ENCODE measurements at regions not wholly inside any gene's neighbourhood (a gene's known extent, or its start where the extent isn't known, plus 50 kb on each side); places are given as distances from the start of the nearest gene placed in this dataset.

- DNase-seq (ENCODE audit: low spot score), result no peak
Observed at GRCh38 chr2:225137971-225138370, 95.7 kb upstream of the DOCK10 start.

GRCh38 chr2:225136552-225136951 lies 94.3 kb upstream of the DOCK10 start:
- no peak for DNase-seq (ENCODE audit: low spot score)

GRCh38 chr2:225131898-225132297 lies 89.6 kb upstream of the DOCK10 start:
- no peak for DNase-seq (ENCODE audit: low spot score)

GRCh38 chr2:225130093-225130492 lies 87.8 kb upstream of the DOCK10 start:
- no peak for DNase-seq (ENCODE audit: low spot score)

- DNase-seq (ENCODE audit: low spot score), result no peak
Observed at GRCh38 chr2:225124311-225125017, 82.2 kb upstream of the DOCK10 start.

GRCh38 chr2:225122583-225123486 lies 80.6 kb upstream of the DOCK10 start:
- DNase-seq (ENCODE audit: low spot score), result peak; percentile 3

- no peak for DNase-seq (ENCODE audit: low spot score)
Observed at GRCh38 chr2:225122007-225122406, 79.7 kb upstream of the DOCK10 start.

- peak; percentile 3 for DNase-seq (ENCODE audit: low spot score)
Observed at GRCh38 chr2:225120186-225120585, 77.9 kb upstream of the DOCK10 start.

GRCh38 chr2:225117051-225117716 lies 74.9 kb upstream of the DOCK10 start:
- DNase-seq (ENCODE audit: low spot score), result no peak

GRCh38 chr2:225114786-225115323 lies 72.6 kb upstream of the DOCK10 start:
- no peak for DNase-seq (ENCODE audit: low spot score)

GRCh38 chr2:225113371-225114015 lies 71.2 kb upstream of the DOCK10 start:
- no peak for DNase-seq (ENCODE audit: low spot score)

GRCh38 chr2:225112362-225113126 lies 70.3 kb upstream of the DOCK10 start:
- DNase-seq (ENCODE audit: low spot score), result no peak

- DNase-seq (ENCODE audit: low spot score), result no peak
Observed at GRCh38 chr2:225108805-225109204, 66.5 kb upstream of the DOCK10 start.

GRCh38 chr2:225104971-225105370 lies 62.7 kb upstream of the DOCK10 start:
- DNase-seq (ENCODE audit: low spot score), result no peak

GRCh38 chr2:225104321-225104720 lies 62.1 kb upstream of the DOCK10 start:
- no peak for DNase-seq (ENCODE audit: low spot score)

- peak; percentile 25 for DNase-seq (ENCODE audit: low spot score)
Observed at GRCh38 chr2:225103737-225104141, 61.5 kb upstream of the DOCK10 start.

GRCh38 chr2:225100856-225101294 lies 58.6 kb upstream of the DOCK10 start:
- DNase-seq (ENCODE audit: low spot score), result peak; percentile 64

GRCh38 chr2:225100269-225100668 lies 58.0 kb upstream of the DOCK10 start:
- peak; percentile 26 for DNase-seq (ENCODE audit: low spot score)

- DNase-seq (ENCODE audit: low spot score), result no peak
Observed at GRCh38 chr2:225097035-225097434, 54.8 kb upstream of the DOCK10 start.

All from hepatic stellate cell (primary cell).